Panc1 (cell line): ENCODE measurements at regions not wholly inside any gene's neighbourhood (a gene's known extent, or its start where the extent isn't known, plus 50 kb on each side); places are given as distances from the start of the nearest gene placed in this dataset.

Experiments used
- ATAC-seq: fragments of 200-7000 bp; cut with Tn5 transposase; 2 replicates; pipeline ENCODE4 v1.9.1; 2020; ENCODE audit warnings: mild to moderate bottlenecking, moderate library complexity
- BruUV-seq: library from RNA; stranded (reverse); fragments of 400-500 nt; replicated peaks from 2 replicates; lab custom pipeline; 2021; lab: Mats Ljungman, UMichigan
- CTCF ChIA-PET: fragments of 300-600 bp; sonication (Branson Sonifier 250); formaldehyde crosslinking; loops from one replicate; lab custom pipeline; 2022; ENCODE audit warnings: antibody characterized with exemption; lab: Charles Lee
- POLR2A ChIA-PET: fragments of 300-600 bp; sonication (Branson Sonifier 250); formaldehyde crosslinking; loops from one replicate; lab custom pipeline; 2022; ENCODE audit warnings: antibody characterized with exemption; lab: Charles Lee
- DNase-seq: peaks from one replicate; pipeline ENCODE4 v3.0.0-alpha.2; 2010; ENCODE audit warnings: low read depth, low spot score
- H3K27ac ChIP-seq: 2 replicates; pipeline ENCODE4 v1.5.1; 2011; ENCODE audit warnings: mild to moderate bottlenecking, low read length, inconsistent platforms
- H3K27me3 ChIP-seq: fragments of 200-500 bp; sonication (Bioruptor generic); 2 replicates; pipeline ENCODE4 v1.6.0; 2014; ENCODE audit warnings: low read length, inconsistent platforms; ENCODE audit not compliant: control insufficient read depth, insufficient read depth
- H3K36me3 ChIP-seq: fragments of 200-500 bp; sonication (Bioruptor generic); 2 replicates; pipeline ENCODE4 v1.5.1; 2014; ENCODE audit warnings: inconsistent platforms, mild to moderate bottlenecking, low read length, moderate library complexity; ENCODE audit not compliant: control insufficient read depth, insufficient read depth
- H3K4me1 ChIP-seq: 2 replicates; pipeline ENCODE4 v1.5.1; 2011; ENCODE audit warnings: inconsistent platforms, mild to moderate bottlenecking, low read length, moderate library complexity; ENCODE audit not compliant: control insufficient read depth, insufficient read depth
- H3K4me3 ChIP-seq, 2 experiments: 2 replicates each; pipeline ENCODE4 v1.5.1; 2011 to 2012; ENCODE audit warnings: low read depth in 2 of 2, low read length in 2 of 2, mild to moderate bottlenecking in 2 of 2, inconsistent platforms in 1 of 2, moderate library complexity in 1 of 2
- H3K9me3 ChIP-seq: fragments of 200-500 bp; sonication (Bioruptor generic); 2 replicates; pipeline ENCODE4 v1.5.1; 2014; ENCODE audit warnings: low read depth, mild to moderate bottlenecking, inconsistent platforms, low read length, moderate library complexity; ENCODE audit not compliant: control insufficient read depth, insufficient read depth
- CTCF ChIP-seq: fragments of 450-650 bp; IDR thresholded peaks from 2 replicates; pipeline ENCODE4 v1.5.1; 2017; ENCODE audit warnings: mild to moderate bottlenecking
- POLR2AphosphoS5 ChIP-seq: IDR thresholded peaks from 2 replicates; pipeline ENCODE4 v1.6.1; 2012; ENCODE audit warnings: mild to moderate bottlenecking, low read depth, low read length, moderate library complexity
- REST ChIP-seq, 2 experiments: IDR thresholded peaks; 2 replicates each; pipeline ENCODE4 v1.6.1; 2011 to 2012; ENCODE audit warnings: low read depth in 2 of 2, control low read depth in 1 of 2, low read length in 1 of 2, mild to moderate bottlenecking in 1 of 2, moderate library complexity in 1 of 2; ENCODE audit not compliant: insufficient read depth in 1 of 2
- SIN3A ChIP-seq: IDR thresholded peaks from 2 replicates; pipeline ENCODE4 v1.6.1; 2012; ENCODE audit warnings: low read depth, mild to moderate bottlenecking, low read length, moderate library complexity, borderline replicate concordance; ENCODE audit not compliant: insufficient read depth
- TCF7L2 ChIP-seq: IDR thresholded peaks from 2 replicates; pipeline ENCODE4 v1.6.1; 2011; ENCODE audit warnings: mild to moderate bottlenecking, low read depth, low read length, inconsistent platforms
- in situ Hi-C: cut with HindIII; loops from 2 replicates; pipeline ENCODE4 v1.10.0; 2016; ENCODE audit warnings: low sequenced_read_pairs, low pct_unique_long_range_greater_than_20kb
- intact Hi-C: fragments of 100-400 bp; cut with micrococcal nuclease; formaldehyde crosslinking; loops from one replicate; pipeline ENCODE4 v1.10.0; 2022; ENCODE audit not compliant: unreplicated experiment

- ATAC-seq = no peak
- Histone ChIP-seq H3K4me3 (no peak overlapping the region), H3K27ac (no peak overlapping the region), H3K36me3 (no peaks in the 10 kb centered on the region), H3K4me1 (no peaks in the 10 kb centered on the region), H3K27me3 (no peaks in the 10 kb centered on the region), H3K9me3 (no peaks in the 10 kb centered on the region)
- intact Hi-C loops = no loop called here
- TF ChIP-seq SIN3A = no peak
- TF ChIP-seq REST (IDR thresholded peaks at IDR 0.05; ENCODE audit: insufficient read depth in 1 of 2, low read depth in 2 of 2, low read length in 1 of 2) = no peak
- TF ChIP-seq POLR2AphosphoS5 = no peak
- no peak for TF ChIP-seq TCF7L2
- TF ChIP-seq CTCF = no peak
- no peak for DNase-seq
- CTCF ChIA-PET = no interaction called here
- no TSS peak for BruUV-seq
- in situ Hi-C loops = no loop called here
- POLR2A ChIA-PET = no interaction called here
These were observed 432.7 kb upstream of the ARID1B start for GRCh38 chr6:156344491-156344890.

DNA sequence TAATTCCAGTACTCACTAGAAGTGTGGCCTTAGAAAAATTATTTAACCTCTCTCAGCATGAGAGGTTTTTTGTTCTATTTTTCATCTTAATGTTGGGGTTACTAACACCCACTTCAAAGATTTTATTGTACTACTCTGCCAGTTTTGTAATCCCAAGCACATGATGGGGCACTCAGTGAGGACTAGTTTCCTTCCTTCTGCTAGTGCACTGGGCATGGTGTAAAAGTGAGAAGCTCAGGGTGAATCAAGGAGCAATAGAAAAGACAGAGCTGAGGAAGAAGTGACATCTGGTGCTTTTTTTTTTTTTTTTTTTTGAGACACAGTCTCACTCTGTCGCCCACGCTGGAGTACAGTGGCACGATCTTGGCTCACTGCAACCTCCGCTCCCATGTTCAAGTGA is 439.4 kb upstream of the ARID1B start:
- Histone ChIP-seq H3K36me3 (no peaks in the 10 kb centered on the region), H3K9me3 (no peaks in the 10 kb centered on the region), H3K4me1 (no peaks in the 10 kb centered on the region), H3K27ac (no peak overlapping the region), H3K4me3 (no peak overlapping the region), H3K27me3 (no peaks in the 10 kb centered on the region)
- ChIA-PET CTCF (no interaction called here), POLR2A (no interaction called here)
- intact Hi-C loops (no loop called here), in situ Hi-C loops (no loop called here)
- no peak for TF ChIP-seq CTCF
- no peak for TF ChIP-seq POLR2AphosphoS5
- TF ChIP-seq TCF7L2 = no peak
- no peak for TF ChIP-seq REST (IDR thresholded peaks at IDR 0.05; ENCODE audit: insufficient read depth in 1 of 2, low read depth in 2 of 2, low read length in 1 of 2)
- no peak for TF ChIP-seq SIN3A
- no peak for ATAC-seq
- DNase-seq = no peak
- no TSS peak for BruUV-seq
